NOMO-1 treated with dmso at 0.1 percent for 144 hours (cell line): ENCODE measurements at regions not wholly inside any gene's neighbourhood (a gene's known extent, or its start where the extent isn't known, plus 50 kb on each side); places are given as distances from the start of the nearest gene placed in this dataset.

Experiments used
- DNase-seq: peaks from one replicate; lab custom pipeline; 2025; ENCODE audit not compliant: unreplicated experiment; lab: John Stamatoyannopoulos, UW

DNA sequence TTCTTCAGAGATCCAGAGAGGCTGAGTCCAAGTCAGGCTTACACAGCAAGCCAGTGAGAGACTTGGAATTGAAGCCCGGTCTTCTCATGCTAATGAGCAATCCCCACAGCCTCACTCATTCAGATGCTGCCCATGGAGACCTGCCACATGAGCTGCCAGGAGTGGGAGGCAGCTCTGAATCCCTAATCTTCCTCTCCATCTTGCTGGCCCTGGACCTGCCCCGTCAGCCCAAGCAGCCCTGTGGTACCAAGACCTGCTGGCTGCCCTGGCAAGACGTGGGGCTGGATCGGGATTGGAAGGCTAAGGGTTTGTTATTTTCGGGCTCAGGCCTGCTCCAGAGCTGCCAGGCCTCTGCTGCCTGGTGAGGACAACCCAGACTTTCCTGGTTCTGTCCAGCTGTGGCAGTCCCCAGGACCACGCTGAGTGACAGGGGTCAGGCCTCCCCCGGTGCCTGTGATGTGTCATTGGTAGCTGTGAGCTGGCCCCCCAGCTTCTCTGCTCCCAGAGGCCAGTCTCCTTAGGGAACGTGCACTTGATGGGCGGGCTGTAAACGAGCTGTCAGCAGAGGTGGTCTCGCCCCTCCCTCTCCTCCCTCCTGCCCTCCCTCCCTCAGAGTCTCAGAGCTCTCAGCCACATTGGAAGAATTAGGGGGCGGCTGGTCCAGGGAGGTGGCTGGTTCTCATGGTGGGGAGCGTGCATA lies 135.0 kb downstream of the FOXD2 start:
- DNase-seq = no peak

DNA sequence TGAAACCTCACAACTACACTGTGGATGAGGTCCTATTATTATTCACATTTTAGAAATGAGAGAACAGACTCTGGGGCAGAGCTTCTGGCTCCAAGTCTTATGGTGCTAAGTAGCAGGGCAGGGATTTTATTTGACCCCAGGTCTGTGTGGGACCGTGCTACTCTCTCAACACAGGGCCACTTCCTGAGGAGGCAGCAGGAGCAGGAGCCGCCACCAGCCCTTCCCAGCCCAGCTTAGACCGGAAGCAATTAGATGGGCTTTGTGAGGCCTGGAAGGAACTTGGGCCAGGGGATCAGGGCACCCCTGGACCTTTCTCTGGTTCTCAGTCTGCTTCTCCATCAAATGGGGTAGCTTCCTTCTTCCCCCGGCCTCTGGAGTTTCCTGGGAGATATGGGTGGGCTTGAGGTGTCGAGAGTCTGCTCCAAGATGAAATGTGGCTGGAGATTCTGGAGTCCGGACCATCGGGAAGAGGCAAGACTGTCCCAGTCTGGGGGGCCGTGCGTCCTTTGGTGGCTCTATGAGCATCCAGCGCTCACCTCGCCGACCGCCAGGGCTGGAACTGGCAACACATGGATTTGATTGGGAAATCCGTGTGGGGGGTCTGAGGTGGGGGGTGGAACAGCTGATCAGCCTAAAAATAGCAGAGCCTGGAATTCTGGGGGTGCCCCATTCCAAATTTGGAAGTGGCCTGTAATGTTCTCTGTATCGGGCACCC lies 136.8 kb downstream of the FOXD2 start:
- DNase-seq = no peak

DNA sequence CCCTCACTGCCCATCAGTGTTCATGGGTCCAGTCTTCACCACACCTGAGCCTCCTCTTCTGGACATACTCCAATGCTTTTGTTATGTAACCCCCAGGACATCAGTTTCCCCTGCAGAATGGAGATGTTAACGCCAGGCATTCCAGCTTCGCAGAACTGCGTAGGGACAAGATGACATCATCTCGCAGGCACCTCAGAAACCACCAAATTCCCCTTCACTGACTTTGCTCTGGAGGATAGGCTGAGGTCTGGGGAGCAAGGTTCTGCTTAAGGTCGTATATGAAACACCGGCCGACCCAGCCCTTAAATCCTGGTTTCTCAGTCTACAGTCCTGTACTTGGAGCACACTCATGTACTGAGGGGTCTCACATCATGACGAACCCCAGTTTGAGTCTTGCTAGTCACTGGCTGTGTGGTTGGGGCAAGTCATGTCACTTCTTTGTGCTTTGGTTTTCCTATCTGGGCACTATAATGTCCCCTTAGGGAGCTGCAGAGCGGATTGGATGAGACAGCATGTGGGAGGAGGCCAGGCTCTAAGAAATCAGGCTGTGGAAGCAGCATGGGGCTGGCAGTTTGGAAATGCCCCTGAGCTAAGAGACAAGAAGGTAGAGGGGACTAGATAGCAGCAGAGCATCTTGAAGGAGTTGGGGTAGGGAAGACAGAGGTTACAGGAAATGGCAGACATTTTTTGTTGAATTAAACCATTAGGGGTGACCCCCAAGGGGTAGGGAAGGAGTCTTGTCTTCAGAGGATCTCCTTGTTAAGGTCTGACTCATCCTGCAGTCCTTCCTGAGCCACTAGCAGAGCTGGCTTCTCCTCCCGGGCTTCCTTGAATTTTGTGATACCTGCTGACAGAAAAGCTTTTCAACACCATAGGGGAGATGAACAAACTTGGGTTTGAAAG lies 138.3 kb downstream of the FOXD2 start:
- no peak for DNase-seq

DNA sequence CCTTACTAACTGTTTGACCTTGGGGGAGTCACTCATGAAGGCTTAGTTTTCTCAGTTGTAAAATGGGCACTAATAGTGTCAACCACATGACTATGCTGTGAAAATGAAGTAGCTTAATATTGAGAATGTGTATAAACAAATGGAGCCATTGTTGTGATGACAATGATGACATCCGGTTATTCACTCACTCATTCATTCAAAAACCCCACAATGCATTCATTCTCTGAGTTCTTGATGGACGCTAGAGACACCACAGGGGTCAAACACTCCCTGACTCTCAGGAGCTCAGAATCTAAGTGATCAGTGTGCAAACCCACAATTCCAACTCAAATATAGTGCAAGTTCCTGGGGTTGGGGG lies 138.9 kb downstream of the FOXD2 start:
- DNase-seq = no peak

DNA sequence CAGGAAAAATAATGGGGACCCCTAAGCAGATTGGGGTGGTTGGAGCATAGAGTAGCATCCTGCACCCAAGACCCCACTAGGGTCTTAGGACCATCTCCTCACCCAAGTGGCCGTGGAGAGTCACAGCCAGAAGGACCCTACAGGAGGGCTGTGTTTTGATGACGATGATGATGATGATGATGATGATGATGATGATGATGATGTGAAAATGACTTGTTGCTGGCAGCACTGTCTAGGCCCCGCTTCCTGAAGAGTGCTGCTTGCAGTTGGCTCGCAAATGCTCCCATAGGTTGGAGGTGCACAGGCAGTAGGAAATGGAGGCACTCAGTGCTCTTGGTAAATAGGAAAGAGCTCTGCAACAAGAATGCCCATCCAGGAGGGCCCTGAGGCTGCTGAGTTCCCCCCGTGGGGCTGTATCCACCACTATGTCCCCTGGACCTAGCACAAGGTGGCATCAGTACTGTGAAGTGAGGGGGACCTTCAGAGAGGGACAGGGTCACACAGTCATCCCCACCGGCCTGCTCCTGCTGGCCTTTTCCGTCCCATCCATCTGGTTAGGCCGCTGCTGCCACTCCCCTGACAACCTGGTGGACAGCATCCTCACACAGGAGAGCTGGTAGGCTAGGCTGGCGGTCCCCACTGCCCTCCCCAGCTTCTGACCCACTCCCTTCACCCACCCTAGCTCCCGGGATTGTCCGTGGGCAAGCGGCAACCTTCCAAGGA lies 139.6 kb downstream of the FOXD2 start:
- no peak for DNase-seq

DNA sequence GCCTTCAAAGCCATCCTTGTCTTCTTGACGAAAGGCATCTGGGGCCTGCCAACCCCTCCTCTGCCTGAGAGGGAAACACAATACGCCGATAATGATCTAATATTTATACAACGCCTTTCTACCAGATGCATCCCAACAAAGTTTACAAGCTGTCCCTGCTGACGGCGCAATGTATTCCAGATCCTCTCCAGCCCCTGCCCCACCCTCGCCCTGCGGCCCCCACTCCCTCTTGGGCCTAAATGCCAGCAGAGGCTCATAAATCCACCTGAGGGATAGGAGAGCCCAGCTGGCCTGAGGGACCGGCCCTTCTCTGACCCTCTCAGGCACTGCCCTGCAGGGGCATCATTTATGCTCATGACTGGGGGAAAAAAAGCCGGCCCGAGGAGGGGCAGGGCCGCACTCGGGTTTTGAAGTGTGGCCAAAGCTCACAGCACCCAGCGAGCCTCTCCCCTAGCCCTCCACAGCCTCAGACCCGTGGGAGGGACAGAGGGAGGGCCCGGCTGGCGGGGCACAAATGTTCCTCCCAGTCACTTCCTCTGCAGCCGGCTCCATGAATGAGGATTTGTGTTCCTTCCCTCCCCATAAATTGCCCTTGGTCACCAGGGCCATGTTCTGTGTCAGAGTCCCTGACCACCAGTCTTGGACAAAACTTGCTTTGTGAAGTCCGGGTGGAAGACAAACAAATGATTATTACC lies 140.3 kb downstream of the FOXD2 start:
- no peak for DNase-seq

DNA sequence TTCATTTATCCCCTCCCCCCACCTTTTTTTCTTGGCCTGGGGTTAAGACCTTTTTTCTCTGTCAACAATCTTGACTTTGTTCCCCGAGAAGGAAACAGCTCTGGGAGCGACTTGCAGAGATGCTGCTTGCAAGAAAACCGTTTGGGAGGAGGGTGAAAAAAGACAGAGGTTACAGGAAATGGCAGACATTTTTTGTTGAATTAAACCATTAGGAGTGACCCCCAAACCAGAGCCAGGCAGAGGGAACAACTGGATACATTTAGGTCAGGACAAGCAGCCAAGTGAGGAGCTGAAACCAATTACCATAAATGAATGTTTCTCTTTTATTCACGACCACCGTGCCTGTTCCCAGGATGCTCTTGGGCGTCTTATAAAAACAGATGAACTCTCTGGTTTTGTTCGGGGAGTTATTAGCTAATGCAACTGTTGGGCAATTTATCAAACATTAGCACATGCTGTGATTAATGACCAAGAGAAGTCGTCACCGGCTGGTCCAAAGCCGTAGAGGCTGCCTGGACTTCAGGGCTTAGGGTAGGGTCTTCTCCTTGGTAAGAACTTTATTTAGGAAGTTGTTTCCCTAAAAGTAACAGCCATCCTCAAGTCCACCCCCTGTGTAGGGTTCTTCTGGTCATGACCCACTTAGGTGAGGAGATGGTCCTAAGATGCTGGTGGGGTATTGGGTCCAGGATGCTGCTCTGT lies 141.0 kb downstream of the FOXD2 start:
- DNase-seq = no peak

DNA sequence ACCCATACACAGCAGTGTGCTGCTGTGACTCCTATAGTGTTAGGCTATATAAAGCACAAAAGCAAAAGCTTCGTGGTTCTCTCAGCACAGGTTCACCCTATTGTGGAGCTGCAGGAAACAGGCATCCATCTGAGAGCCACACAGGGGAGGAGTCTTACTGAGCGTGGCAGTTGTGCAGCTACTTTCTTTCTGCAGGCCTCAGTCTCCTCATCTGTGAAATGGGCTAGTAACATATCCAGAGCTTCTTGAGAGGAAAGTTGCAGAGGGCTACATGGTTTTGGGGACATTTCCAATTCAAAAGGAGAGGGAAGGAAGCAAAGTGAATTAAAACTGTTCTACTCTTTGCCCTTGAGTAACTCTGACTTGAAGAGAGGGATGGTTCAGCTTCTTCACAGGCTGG lies 142.0 kb downstream of the FOXD2 start:
- no peak for DNase-seq

DNA sequence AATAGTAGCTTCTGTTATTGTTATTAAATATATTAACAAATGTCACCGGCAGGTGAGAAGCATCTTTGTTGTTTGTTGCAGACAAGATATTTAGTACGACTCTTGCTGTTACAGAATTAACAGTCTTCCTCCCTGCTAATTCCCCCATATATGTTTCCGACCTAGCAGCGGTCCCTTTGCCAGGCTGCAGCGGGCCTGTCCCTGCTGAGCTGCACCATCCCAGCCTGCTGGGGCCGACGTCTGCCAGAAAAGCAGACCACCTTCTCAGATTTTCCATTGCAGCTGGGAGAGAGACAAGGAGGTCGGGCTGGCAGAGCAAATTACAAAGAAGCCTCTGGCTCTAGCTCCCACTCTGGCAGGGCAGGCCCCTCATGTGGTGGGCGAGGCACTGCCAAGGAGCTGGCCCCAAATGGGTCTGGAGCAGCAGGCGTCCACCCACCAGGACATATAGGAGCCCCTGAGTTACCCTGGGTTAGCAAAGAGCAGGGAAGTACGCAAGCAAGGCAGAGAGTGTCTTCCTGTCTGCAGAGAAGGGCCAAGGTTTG lies 142.7 kb downstream of the FOXD2 start:
- DNase-seq = no peak

DNA sequence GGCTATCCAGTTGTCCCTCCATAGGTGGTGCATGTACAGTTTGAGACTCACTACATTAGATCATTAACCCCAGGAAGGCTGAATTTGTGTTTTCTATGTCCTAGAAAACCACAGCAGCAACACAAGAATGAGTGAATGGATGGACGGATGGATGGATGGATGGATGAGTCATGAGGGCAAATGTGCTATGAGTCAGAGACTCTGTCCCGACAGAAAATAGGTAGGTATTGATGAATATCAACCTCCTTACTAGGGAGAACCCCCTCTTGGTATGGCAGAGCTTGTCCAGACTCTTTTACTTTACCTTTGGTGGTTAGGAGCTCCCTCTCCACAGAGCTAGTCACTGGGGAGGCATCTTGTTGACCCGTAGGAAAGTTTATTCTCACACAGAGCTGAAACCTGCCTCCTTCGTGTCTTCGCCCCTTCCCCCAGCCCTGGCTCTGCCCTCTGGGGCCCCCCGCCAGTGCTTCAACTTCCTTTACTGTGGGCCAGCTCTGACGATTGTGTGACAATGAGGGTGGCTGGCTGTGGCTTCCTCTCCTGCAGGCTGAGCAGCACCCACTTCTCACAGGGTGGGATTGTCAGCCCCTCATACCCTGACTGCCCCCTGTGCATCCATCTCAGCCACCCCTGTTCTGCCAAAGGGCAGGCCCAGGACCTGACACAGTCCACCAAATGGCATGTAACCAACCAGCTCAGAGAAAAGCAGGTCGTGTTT lies 145.2 kb downstream of the FOXD2 start:
- DNase-seq = no peak

DNA sequence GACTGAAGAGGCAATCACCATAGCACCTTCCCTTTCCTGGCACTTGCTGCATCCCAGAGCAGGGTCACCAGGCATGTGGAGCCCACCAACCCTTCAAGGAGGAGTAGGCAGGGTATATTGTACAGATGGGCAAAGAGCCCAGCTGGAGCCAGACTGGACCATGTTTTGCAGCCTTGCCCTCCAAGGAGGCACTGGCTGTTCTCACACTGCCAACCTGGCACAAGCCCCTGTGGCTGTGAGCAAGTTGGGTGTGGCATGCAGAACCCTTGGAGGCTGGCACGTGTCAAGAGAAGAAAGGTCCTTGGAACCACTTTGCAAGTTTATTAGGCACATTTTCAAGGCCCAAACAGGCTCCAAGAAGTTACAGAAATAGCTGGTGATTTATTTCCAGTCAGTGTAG lies 146.4 kb downstream of the FOXD2 start:
- DNase-seq = no peak

DNA sequence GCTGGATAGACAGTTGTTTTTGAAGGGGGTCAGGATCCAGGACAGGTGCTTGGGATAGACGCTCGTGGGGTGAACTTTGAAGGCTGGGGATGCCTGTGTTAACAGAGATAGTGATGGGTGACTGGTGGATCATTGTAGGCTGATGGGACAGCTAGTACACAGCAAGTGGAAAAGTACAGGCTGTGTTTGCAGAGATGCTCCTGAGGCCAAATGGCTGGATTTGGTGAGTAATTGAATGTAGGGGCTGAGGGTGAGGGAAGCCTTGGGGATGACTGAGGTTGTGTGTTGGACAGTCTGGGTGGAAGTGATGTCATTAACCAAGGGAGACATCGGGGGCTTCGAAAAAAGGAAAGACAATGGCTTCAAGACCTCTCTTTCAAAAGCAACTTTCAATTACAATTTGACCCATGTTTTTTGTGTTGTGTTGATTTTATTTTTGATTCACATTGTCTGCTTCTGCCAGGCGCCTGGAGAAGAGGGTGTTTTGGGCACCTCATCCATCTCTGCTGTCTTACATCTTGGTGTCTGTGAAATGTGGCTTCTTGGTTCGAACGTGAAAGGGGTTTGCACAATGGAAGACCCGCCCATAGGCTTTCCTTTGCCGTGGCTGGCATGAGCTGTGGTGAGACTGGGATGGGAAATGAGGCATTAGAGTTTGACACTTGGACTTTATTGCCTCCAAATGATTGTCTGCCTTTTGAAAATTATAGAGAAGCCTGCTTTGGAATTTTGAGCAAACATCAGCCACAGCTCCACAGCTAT lies 147.5 kb downstream of the FOXD2 start:
- DNase-seq = no peak

DNA sequence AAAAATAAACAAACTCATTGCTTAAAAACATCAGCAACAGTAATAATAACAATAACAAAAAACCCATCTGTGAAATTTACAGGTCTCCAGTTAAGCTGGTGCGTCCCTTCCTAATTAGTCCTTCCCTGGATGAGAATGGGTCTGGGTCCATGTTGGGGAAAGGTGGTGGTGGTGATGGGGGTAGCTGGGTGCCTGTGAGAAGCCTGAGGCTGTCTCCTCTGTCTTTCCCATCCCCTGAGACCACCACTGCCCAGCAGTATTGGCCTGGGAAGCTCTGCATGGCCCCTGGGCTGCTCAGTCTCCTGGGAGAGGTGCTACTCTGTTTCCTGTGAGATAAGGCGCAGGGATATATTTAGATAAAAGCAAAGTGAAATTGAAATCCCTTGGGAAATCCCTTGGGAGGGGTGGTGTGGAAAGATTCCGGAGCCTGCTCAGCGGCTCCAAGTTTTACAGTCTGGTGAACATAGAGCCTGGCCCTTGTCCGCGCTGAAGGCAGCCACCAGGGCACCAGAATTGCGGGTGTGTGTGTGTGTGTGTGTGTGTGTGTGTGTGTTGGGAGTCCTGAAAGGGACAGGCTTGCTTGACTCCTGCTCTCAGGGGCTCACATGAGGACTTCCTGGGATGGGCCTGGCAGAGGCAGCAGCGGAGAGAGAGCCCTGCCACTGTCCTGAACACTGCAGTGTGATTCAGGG lies 150.2 kb downstream of the FOXD2 start:
- no peak for DNase-seq

DNA sequence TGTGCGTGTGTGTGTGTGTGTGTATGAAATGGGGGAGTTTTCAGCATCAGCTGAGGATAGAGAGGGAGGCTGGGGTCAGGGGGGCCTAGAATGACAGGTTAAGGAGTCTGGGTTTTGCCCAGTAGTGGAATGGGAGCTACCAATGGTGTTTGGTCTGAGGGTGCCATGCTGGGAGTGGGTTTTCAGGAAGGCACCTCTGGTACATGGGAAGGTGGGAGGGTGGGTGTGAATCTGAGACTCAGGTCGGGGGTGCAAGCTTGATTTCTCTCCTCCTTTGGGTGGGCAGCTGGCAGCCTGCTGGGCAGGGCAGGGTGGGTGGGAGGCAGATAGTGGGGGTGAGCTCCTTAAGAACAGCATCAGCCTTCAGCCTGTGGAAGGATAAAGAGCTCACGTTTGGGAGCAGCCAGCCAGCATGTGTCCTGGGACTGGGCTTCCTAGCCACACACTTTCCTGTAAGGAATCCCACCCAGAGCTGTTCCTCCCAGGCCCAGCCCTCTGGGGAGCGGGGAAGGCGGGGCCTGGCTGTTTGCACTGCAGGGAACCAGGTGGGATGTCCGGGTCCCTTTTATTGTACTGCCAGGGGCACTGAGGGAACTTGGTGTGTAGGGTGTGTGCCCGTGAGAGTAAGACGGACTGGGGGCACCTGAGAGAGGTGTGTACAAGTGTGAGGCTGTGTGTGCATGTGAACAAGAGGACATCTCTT lies 152.8 kb downstream of the FOXD2 start:
- no peak for DNase-seq

DNA sequence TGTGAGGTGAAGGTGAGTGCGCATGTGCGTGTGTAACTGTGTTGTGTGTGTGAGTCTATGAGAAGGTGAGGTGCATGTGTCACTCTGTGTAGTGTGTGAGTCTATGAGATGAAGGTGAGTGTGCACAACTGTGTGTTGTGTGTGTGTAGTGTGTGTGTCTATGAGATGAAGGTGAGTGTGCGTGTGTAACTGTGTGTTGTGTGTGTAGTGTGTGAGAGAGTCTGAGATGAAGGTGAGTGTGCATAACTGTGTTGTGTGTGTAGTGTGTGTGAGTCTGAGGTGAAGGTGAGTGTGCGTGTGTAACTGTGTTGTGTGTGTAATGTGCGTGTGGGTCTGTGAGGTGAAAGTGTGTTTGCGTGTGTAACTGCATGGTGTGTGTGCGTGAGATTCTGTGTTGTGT lies 154.0 kb downstream of the FOXD2 start:
- no peak for DNase-seq

DNA sequence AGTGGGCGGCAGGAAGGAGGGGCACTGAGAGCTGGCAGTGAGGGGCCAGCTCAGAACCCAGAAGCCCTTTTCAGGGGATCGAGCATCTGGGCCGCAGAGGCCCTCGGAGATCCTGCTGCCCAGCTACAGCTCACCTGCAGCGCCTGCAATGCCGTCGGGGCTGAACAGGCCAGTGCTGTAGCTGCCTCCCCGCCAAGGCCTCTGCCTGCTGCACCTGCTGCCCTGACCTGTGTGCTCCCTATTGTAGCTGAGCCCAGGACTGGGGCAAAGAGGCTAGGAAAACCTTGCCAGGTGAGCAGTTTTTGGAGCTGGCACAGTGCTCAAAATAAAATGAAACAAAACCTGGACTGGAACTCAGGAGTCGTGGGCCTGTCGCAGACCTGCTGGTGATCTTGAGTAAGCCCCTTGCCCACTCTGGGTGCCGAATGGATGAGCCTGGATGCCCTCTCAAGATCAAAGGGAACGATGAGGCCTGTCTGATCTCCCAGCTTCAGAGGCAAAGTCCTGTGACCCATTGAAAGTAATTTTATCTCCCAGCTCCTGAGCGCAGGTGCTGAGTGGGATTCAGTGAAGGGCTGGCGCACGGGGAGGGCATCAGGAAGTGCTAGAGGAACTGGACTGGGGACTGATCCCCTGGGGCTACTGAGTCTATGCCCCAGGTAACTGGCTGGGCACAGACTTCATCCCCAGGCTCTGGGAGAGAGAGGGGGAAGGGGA lies 154.6 kb downstream of the FOXD2 start:
- no peak for DNase-seq
